DND-41 (cell line): ENCODE measurements at regions not wholly inside any gene's neighbourhood (a gene's known extent, or its start where the extent isn't known, plus 50 kb on each side); places are given as distances from the start of the nearest gene placed in this dataset.
"Not testable (repeated sequence)": the region's sequence is repeated elsewhere in the genome, so short reads cannot be mapped to it uniquely, and the experiment has no call there.

Experiments used
- ATAC-seq: fragments of 200-7000 bp; cut with Tn5 transposase; 3 replicates; pipeline ENCODE4 v1.9.1; 2021; ENCODE audit warnings: low read depth; ENCODE audit not compliant: insufficient read depth
- DNase-seq: peaks from one replicate; pipeline ENCODE4 v3.0.0-alpha.2; 2020
- H2AFZ ChIP-seq: 2 replicates; pipeline ENCODE4 v1.6.0; 2012; ENCODE audit warnings: low read depth, low read length
- H3K27ac ChIP-seq: 2 replicates; pipeline ENCODE4 v1.5.1; 2012; ENCODE audit warnings: low read length, inconsistent platforms
- H3K27me3 ChIP-seq: fragments of 200-600 bp; sonication (generic); 2 replicates; pipeline ENCODE4 v1.6.0; 2012; ENCODE audit warnings: low read length, mild to moderate bottlenecking, inconsistent platforms; ENCODE audit not compliant: insufficient read depth, poor library complexity
- H3K36me3 ChIP-seq: 2 replicates; pipeline ENCODE4 v1.5.1; 2012; ENCODE audit warnings: low read length, inconsistent platforms; ENCODE audit not compliant: insufficient read depth
- H3K4me1 ChIP-seq: 2 replicates; pipeline ENCODE4 v1.5.1; 2012; ENCODE audit warnings: mild to moderate bottlenecking, low read length; ENCODE audit not compliant: insufficient read depth
- H3K4me2 ChIP-seq: 2 replicates; pipeline ENCODE4 v1.6.0; 2012; ENCODE audit warnings: mild to moderate bottlenecking, moderate library complexity, low read length, inconsistent platforms; ENCODE audit not compliant: insufficient read depth
- H3K4me3 ChIP-seq, 2 experiments: fragments of 200-600 bp in 1 of 2; shearing (Covaris generic) in 1 of 2; 2 replicates each; pipeline ENCODE4 v1.5.1; 2012 to 2016; ENCODE audit warnings: inconsistent platforms in 2 of 2, low read length in 2 of 2, mild to moderate bottlenecking in 2 of 2, low read depth in 1 of 2, moderate library complexity in 1 of 2
- H3K79me2 ChIP-seq: 2 replicates; pipeline ENCODE4 v1.6.0; 2012; ENCODE audit warnings: low read length, inconsistent platforms; ENCODE audit not compliant: insufficient read depth
- H3K9ac ChIP-seq: 2 replicates; pipeline ENCODE4 v1.6.0; 2012; ENCODE audit warnings: low read depth, mild to moderate bottlenecking, inconsistent platforms, low read length, moderate library complexity
- H3K9me3 ChIP-seq: 2 replicates; pipeline ENCODE4 v1.5.1; 2012; ENCODE audit warnings: low read length, moderate library complexity, mild to moderate bottlenecking, inconsistent platforms; ENCODE audit not compliant: insufficient read depth, severe bottlenecking
- H4K20me1 ChIP-seq: 2 replicates; pipeline ENCODE4 v1.6.0; 2012; ENCODE audit warnings: low read length; ENCODE audit not compliant: insufficient read depth

- H3K36me3 ChIP-seq, ATAC-seq, DNase-seq, H3K9ac ChIP-seq, H3K4me2 ChIP-seq, H4K20me1 ChIP-seq, H3K4me1 ChIP-seq, H3K79me2 ChIP-seq, H3K9me3 ChIP-seq, H2AFZ ChIP-seq, H3K4me3 ChIP-seq, H3K27ac ChIP-seq, H3K27me3 ChIP-seq: not testable (repeated sequence)
These were observed 255.1 kb downstream of the OR4F29 start for GRCh38 chr1:196366-196765.

- not testable (repeated sequence) for H2AFZ ChIP-seq, H3K27me3 ChIP-seq, H3K79me2 ChIP-seq, H4K20me1 ChIP-seq, H3K27ac ChIP-seq, H3K9ac ChIP-seq, H3K36me3 ChIP-seq, H3K4me3 ChIP-seq, H3K4me2 ChIP-seq, H3K9me3 ChIP-seq, ATAC-seq, H3K4me1 ChIP-seq
- peak; percentile 37 for DNase-seq
These were observed 260.0 kb downstream of the OR4F29 start for GRCh38 chr1:191296-192049.

DNA sequence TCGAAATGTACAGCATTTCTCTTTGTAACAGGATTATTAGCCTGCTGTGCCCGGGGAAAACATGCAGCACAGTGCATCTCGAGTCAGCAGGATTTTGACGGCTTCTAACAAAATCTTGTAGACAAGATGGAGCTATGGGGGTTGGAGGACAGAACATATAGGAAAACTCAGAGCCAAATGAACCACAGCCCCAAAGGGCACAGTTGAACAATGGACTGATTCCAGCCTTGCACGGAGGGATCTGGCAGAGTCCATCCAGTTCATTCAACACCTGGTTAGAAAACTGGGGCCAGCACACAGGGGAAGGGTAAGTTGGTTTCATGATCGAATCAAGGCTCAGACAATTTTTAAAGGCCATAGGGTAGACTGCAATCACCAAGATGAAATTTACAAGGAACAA lies 260.8 kb downstream of the OR4F29 start:
- H3K4me1 ChIP-seq, H3K27me3 ChIP-seq, H3K9ac ChIP-seq, H4K20me1 ChIP-seq, DNase-seq, H3K9me3 ChIP-seq, ATAC-seq, H3K27ac ChIP-seq, H3K36me3 ChIP-seq, H2AFZ ChIP-seq, H3K4me3 ChIP-seq, H3K4me2 ChIP-seq, H3K79me2 ChIP-seq: not testable (repeated sequence)

DNA sequence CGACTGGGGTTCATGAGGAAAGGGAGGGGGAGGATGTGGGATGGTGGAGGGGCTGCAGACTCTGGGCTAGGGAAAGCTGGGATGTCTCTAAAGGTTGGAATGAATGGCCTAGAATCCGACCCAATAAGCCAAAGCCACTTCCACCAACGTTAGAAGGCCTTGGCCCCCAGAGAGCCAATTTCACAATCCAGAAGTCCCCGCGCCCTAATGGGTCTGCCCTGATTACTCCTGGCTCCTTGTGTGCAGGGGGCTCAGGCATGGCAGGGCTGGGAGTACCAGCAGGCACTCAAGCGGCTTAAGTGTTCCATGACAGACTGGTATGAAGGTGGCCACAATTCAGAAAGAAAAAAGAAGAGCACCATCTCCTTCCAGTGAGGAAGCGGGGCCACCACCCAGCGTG lies 261.6 kb downstream of the OR4F29 start:
- DNase-seq, H3K36me3 ChIP-seq, H4K20me1 ChIP-seq, H3K27ac ChIP-seq, H3K4me2 ChIP-seq, ATAC-seq, H3K9ac ChIP-seq, H3K9me3 ChIP-seq, H3K27me3 ChIP-seq, H3K79me2 ChIP-seq, H2AFZ ChIP-seq, H3K4me1 ChIP-seq, H3K4me3 ChIP-seq: not testable (repeated sequence)

DNA sequence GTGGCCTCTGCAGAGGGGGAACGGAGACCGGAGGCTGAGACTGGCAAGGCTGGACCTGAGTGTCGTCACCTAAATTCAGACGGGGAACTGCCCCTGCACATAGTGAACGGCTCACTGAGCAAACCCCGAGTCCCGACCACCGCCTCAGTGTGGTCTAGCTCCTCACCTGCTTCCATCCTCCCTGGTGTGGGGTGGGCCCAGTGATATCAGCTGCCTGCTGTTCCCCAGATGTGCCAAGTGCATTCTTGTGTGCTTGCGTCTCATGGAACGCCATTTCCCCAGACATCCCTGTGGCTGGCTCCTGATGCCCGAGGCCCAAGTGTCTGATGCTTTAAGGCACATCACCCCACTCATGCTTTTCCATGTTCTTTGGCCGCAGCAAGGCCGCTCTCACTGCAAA lies 262.2 kb downstream of the OR4F29 start:
- H2AFZ ChIP-seq, H3K79me2 ChIP-seq, H3K9me3 ChIP-seq, ATAC-seq, H3K4me1 ChIP-seq, H4K20me1 ChIP-seq, DNase-seq, H3K27me3 ChIP-seq, H3K4me2 ChIP-seq, H3K9ac ChIP-seq, H3K27ac ChIP-seq, H3K36me3 ChIP-seq, H3K4me3 ChIP-seq: not testable (repeated sequence)

GRCh38 chr1:187298-187697 lies 264.2 kb downstream of the OR4F29 start:
- H3K27me3 ChIP-seq, H3K79me2 ChIP-seq, H3K9ac ChIP-seq, H3K36me3 ChIP-seq, H4K20me1 ChIP-seq, H3K4me2 ChIP-seq, H3K27ac ChIP-seq, ATAC-seq, H3K4me3 ChIP-seq, H3K9me3 ChIP-seq, H2AFZ ChIP-seq, H3K4me1 ChIP-seq, DNase-seq: not testable (repeated sequence)

DNA sequence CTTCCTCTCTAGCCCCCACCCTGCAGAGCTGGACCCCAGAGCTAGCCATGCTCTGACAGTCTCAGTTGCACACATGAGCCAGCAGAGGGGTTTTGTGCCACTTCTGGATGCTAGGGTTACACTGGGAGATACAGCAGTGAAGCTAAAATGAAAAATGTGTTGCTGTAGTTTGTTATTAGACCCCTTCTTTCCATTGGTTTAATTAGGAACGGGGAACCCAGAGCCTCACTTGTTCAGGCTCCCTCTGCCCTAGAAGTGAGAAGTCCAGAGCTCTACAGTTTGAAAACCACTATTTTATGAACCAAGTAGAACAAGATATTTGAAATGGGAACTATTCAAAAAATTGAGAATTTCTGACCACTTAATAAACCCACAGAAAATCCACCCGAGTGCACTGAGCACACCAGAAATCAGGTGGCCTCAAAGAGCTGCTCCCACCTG lies 264.8 kb downstream of the OR4F29 start:
- H4K20me1 ChIP-seq, H2AFZ ChIP-seq, H3K36me3 ChIP-seq, H3K27me3 ChIP-seq, H3K4me3 ChIP-seq, H3K4me1 ChIP-seq, H3K9ac ChIP-seq, ATAC-seq, H3K4me2 ChIP-seq, H3K27ac ChIP-seq, H3K9me3 ChIP-seq, H3K79me2 ChIP-seq: not testable (repeated sequence)
- peak; percentile 5 for DNase-seq

DNA sequence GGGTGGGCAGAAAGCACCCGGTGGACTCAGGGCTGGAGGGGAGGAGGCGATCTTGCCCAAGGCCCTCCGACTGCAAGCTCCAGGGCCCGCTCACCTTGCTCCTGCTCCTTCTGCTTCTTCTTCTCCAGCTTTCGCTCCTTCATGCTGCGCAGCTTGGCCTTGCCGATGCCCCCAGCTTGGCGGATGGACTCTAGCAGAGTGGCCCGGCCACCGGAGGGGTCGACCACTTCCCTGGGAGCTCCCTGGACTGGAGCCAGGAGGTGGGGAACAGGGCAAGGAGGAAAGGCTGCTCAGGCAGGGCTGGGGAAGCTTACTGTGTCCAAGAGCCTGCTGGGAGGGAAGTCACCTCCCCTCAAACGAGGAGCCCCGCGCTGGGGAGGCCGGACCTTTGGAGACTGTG lies 265.3 kb downstream of the OR4F29 start:
- not testable (repeated sequence) for DNase-seq, H3K27ac ChIP-seq, H3K79me2 ChIP-seq, H3K36me3 ChIP-seq, H3K4me1 ChIP-seq, H3K27me3 ChIP-seq, H4K20me1 ChIP-seq, H3K9ac ChIP-seq, H3K4me3 ChIP-seq, ATAC-seq, H2AFZ ChIP-seq, H3K9me3 ChIP-seq, H3K4me2 ChIP-seq
